GM21619 (cell line): ENCODE measurements at regions not wholly inside any gene's neighbourhood (a gene's known extent, or its start where the extent isn't known, plus 50 kb on each side); places are given as distances from the start of the nearest gene placed in this dataset.

Experiments
- ATAC-seq: cut with Tn5 transposase; IDR thresholded peaks from one replicate; pipeline ENCODE4 v1.9.1; 2021; ENCODE audit not compliant: unreplicated experiment

GRCh38 chr18:41756141-41756540 is 198.9 kb upstream of the PIK3C3 start:
- no peak for ATAC-seq

GRCh38 chr18:41754332-41754731 is 200.7 kb upstream of the PIK3C3 start:
- no peak for ATAC-seq

GRCh38 chr18:41753826-41754225 is 201.2 kb upstream of the PIK3C3 start:
- ATAC-seq, result no peak

GRCh38 chr18:41752826-41753225 is 202.2 kb upstream of the PIK3C3 start:
- no peak for ATAC-seq

- ATAC-seq, result no peak
Observed at GRCh38 chr18:41751652-41752051, 203.4 kb upstream of the PIK3C3 start.

GRCh38 chr18:41751161-41751560 is 203.9 kb upstream of the PIK3C3 start:
- ATAC-seq, result no peak

- no peak for ATAC-seq
Observed at GRCh38 chr18:41747723-41748242, 207.3 kb upstream of the PIK3C3 start.

GRCh38 chr18:41745166-41746049 is 209.6 kb upstream of the PIK3C3 start:
- no peak for ATAC-seq

GRCh38 chr18:41744421-41745030 is 210.5 kb upstream of the PIK3C3 start:
- ATAC-seq, result no peak

- no peak for ATAC-seq
Observed at GRCh38 chr18:41737218-41737617, 217.8 kb upstream of the PIK3C3 start.

- no peak for ATAC-seq
Observed at GRCh38 chr18:41734917-41735316, 220.1 kb upstream of the PIK3C3 start.

GRCh38 chr18:41732356-41732755 is 222.7 kb upstream of the PIK3C3 start:
- ATAC-seq, result no peak

- ATAC-seq, result no peak
Observed at GRCh38 chr18:41731884-41732283, 223.2 kb upstream of the PIK3C3 start.

GRCh38 chr18:41724195-41724594 is 230.8 kb upstream of the PIK3C3 start:
- ATAC-seq, result no peak

- no peak for ATAC-seq
Observed at GRCh38 chr18:41721103-41721790, 233.8 kb upstream of the PIK3C3 start.

- no peak for ATAC-seq
Observed at GRCh38 chr18:41720226-41720625, 234.8 kb upstream of the PIK3C3 start.

GRCh38 chr18:41719808-41720207 is 235.2 kb upstream of the PIK3C3 start:
- ATAC-seq, result no peak

- no peak for ATAC-seq
Observed at GRCh38 chr18:41714872-41715271, 240.2 kb upstream of the PIK3C3 start.

- ATAC-seq, result no peak
Observed at GRCh38 chr18:41713969-41714825, 240.8 kb upstream of the PIK3C3 start.

- no peak for ATAC-seq
Observed at GRCh38 chr18:41706301-41706700, 248.7 kb upstream of the PIK3C3 start.
